ENCODE measurements at regions not wholly inside any gene's neighbourhood (a gene's known extent, or its start where the extent isn't known, plus 50 kb on each side); places are given as distances from the start of the nearest gene placed in this dataset.

DNA sequence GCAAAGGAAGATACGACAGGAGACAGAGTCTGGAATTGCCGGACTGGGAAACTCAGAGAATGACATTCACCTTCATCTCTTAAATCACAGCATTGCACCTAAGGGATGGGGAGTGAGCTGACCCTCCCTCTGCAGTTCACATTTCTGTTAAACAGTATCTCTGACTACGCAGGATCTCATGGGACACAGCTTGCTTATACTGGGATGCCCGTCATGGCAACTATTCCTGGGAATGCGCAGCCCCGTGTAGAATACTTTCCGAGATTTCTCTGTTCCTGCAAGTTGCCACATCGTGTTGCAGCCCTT, 232.5 kb upstream of the HES1 start:
- Histone ChIP-seq H3K9me3 (ENCODE audit: insufficient read depth, low read depth, low read length) (no peaks in the 10 kb centered on the region), H3K9me2 (replicated peaks; ENCODE audit: low read depth, low read length) (no peaks in the 10 kb centered on the region), H3F3A (ENCODE audit: low read depth) (no peaks in the 10 kb centered on the region), H4K20me1 (ENCODE audit: insufficient read depth, low read length, poor library complexity, severe bottlenecking) (no peaks in the 10 kb centered on the region), H2AFZ (ENCODE audit: low read length) (no peak overlapping the region), H3K79me2 (ENCODE audit: insufficient read depth, low read length) (no peaks in the 10 kb centered on the region), H3K4me1 (ENCODE audit: insufficient read depth, low read length, poor library complexity, severe bottlenecking) (peaks cover 32% of the 10 kb centered on the region), H3K27me3 (ENCODE audit: insufficient read depth, low read length, poor library complexity, severe bottlenecking) (no peaks in the 10 kb centered on the region), H3K4me2 (ENCODE audit: low read depth, low read length, poor library complexity, severe bottlenecking) (no peak overlapping the region), H3K4me3 (ENCODE audit: low read length, poor library complexity, severe bottlenecking) (no peak overlapping the region), H3K36me3 (ENCODE audit: insufficient read depth, low read length) (no peaks in the 10 kb centered on the region), H3K9ac (ENCODE audit: low read depth, low read length, poor library complexity, severe bottlenecking) (no peak overlapping the region)
- TF ChIP-seq, protein P1, sequence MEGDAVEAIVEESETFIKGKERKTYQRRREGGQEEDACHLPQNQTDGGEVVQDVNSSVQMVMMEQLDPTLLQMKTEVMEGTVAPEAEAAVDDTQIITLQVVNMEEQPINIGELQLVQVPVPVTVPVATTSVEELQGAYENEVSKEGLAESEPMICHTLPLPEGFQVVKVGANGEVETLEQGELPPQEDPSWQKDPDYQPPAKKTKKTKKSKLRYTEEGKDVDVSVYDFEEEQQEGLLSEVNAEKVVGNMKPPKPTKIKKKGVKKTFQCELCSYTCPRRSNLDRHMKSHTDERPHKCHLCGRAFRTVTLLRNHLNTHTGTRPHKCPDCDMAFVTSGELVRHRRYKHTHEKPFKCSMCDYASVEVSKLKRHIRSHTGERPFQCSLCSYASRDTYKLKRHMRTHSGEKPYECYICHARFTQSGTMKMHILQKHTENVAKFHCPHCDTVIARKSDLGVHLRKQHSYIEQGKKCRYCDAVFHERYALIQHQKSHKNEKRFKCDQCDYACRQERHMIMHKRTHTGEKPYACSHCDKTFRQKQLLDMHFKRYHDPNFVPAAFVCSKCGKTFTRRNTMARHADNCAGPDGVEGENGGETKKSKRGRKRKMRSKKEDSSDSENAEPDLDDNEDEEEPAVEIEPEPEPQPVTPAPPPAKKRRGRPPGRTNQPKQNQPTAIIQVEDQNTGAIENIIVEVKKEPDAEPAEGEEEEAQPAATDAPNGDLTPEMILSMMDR (conservative IDR thresholded peaks at IDR 0.05; ENCODE audit: low read length): no peak
- no peak for TF ChIP-seq EZH2phosphoT487 (IDR thresholded peaks at IDR 0.05; ENCODE audit: borderline replicate concordance)

DNA sequence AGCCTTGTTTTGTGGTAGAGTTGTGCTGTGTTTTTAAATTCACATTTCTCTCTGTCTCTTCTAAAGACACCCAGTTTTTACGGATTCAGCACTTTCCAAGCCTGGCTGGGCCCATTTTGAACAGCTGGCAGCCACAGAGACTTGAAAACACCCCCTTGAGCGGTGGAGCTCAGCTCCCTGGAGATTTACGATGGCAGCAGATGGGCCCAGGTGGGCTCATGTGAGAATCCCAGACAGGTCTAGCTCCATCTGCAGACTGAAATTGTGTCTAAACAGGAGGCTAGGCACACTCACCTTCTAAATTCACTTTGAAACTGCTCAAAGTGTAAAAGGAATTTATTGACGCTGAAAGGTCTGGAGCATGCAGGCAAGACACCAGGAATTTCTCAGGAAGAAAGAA, 232.0 kb upstream of the HES1 start:
- no peaks in the 10 kb centered on the region for H3K27me3 ChIP-seq (ENCODE audit: insufficient read depth, low read length, poor library complexity, severe bottlenecking)
- no peaks in the 10 kb centered on the region for H3K9me2 ChIP-seq (replicated peaks; ENCODE audit: low read depth, low read length)
- no peak overlapping the region for H2AFZ ChIP-seq (ENCODE audit: low read length)
- no peak overlapping the region for H3K9ac ChIP-seq (ENCODE audit: low read depth, low read length, poor library complexity, severe bottlenecking)
- no peaks in the 10 kb centered on the region for H3K79me2 ChIP-seq (ENCODE audit: insufficient read depth, low read length)
- H3K36me3 ChIP-seq (ENCODE audit: insufficient read depth, low read length): no peaks in the 10 kb centered on the region
- H4K20me1 ChIP-seq (ENCODE audit: insufficient read depth, low read length, poor library complexity, severe bottlenecking): no peaks in the 10 kb centered on the region
- peaks cover 33% of the 10 kb centered on the region for H3K4me1 ChIP-seq (ENCODE audit: insufficient read depth, low read length, poor library complexity, severe bottlenecking)
- H3F3A ChIP-seq (ENCODE audit: low read depth): no peaks in the 10 kb centered on the region
- H3K9me3 ChIP-seq (ENCODE audit: insufficient read depth, low read depth, low read length): no peaks in the 10 kb centered on the region
- H3K4me2 ChIP-seq (ENCODE audit: low read depth, low read length, poor library complexity, severe bottlenecking): no peak overlapping the region
- no peak overlapping the region for H3K4me3 ChIP-seq (ENCODE audit: low read length, poor library complexity, severe bottlenecking)
- TF ChIP-seq, protein P1 (conservative IDR thresholded peaks at IDR 0.05; ENCODE audit: low read length): peak; percentile 18; the same call in 1 of the 2 replicates
- no peak for TF ChIP-seq EZH2phosphoT487 (IDR thresholded peaks at IDR 0.05; ENCODE audit: borderline replicate concordance)

DNA sequence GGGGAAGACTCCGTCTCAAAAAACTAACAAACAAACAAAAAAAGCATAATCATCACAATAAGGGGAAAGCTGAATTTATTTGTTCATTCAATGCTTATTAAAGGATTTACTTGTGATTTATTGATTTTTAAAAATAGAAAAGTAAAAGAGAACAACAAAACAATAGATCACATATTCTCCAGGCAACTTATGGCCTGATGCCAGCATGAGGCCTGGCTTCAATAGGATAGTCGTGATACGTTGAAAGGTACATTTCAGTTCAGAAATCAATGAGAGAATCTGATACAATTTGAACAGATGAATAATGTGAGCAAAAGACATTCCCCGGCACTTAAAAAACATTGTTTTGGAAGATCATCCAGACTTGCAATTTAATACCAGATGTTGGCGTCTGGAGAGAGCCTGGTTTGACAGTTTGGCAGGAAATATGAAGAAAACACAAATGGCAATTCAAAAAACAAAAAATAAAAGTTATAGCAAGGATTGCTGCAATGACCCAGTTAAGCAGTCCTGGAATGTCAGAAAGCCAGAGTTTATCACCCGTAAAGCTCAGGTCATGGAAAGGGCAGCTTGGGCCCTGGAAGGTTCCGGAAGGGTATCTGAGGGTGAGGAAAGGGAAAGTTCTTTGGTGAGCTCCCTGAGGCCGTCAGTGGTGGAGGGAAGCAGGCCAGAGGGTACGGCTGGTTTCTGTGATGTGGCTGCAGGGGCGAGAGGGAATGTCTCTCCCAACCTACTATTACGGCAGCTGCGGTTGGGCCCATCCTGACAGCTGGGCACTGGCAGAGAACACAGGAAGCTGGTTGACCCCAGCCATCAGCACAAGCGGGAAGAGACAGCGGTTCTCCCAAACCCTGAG, 230.2 kb upstream of the HES1 start:
- no peaks in the 10 kb centered on the region for H4K20me1 ChIP-seq (ENCODE audit: insufficient read depth, low read length, poor library complexity, severe bottlenecking)
- H3K4me2 ChIP-seq (ENCODE audit: low read depth, low read length, poor library complexity, severe bottlenecking): peak overlapping the region; percentile 6
- no peaks in the 10 kb centered on the region for H3K27me3 ChIP-seq (ENCODE audit: insufficient read depth, low read length, poor library complexity, severe bottlenecking)
- no peak overlapping the region for H2AFZ ChIP-seq (ENCODE audit: low read length)
- peaks cover 8% of the 10 kb centered on the region; the same call in 1 of the 2 replicates for H3F3A ChIP-seq (ENCODE audit: low read depth)
- no peaks in the 10 kb centered on the region for H3K79me2 ChIP-seq (ENCODE audit: insufficient read depth, low read length)
- H3K9me3 ChIP-seq (ENCODE audit: insufficient read depth, low read depth, low read length): no peaks in the 10 kb centered on the region
- peak overlapping the region; percentile 45 for H3K9ac ChIP-seq (ENCODE audit: low read depth, low read length, poor library complexity, severe bottlenecking)
- H3K4me3 ChIP-seq (ENCODE audit: low read length, poor library complexity, severe bottlenecking): no peak overlapping the region
- peaks cover 51% of the 10 kb centered on the region for H3K4me1 ChIP-seq (ENCODE audit: insufficient read depth, low read length, poor library complexity, severe bottlenecking)
- no peaks in the 10 kb centered on the region for H3K36me3 ChIP-seq (ENCODE audit: insufficient read depth, low read length)
- H3K9me2 ChIP-seq (replicated peaks; ENCODE audit: low read depth, low read length): no peaks in the 10 kb centered on the region
- no peak for TF ChIP-seq EZH2phosphoT487 (IDR thresholded peaks at IDR 0.05; ENCODE audit: borderline replicate concordance)
